Calu3 (cell line): ENCODE measurements at regions not wholly inside any gene's neighbourhood (a gene's known extent, or its start where the extent isn't known, plus 50 kb on each side); places are given as distances from the start of the nearest gene placed in this dataset.

Experiments used
- BruUV-seq: library from RNA; stranded (reverse); fragments of 400-500 nt; replicated peaks from 2 replicates; lab custom pipeline; 2021; lab: Mats Ljungman, UMichigan
- CTCF ChIA-PET: fragments of 300-600 bp; sonication (Branson Sonifier 250); formaldehyde crosslinking; loops from one replicate; lab custom pipeline; 2022; ENCODE audit warnings: antibody characterized with exemption; lab: Charles Lee
- DNase-seq: peaks from one replicate; pipeline ENCODE4 v3.0.0; 2022
- H3K27ac Mint-ChIP-seq: one replicate; pipeline ENCODE4 v1.8.0; 2022; ENCODE audit warnings: mixed read lengths; ENCODE audit not compliant: unreplicated experiment
- H3K27me3 Mint-ChIP-seq: one replicate; pipeline ENCODE4 v1.8.0; 2022; ENCODE audit warnings: mixed read lengths; ENCODE audit not compliant: unreplicated experiment
- H3K36me3 Mint-ChIP-seq: one replicate; pipeline ENCODE4 v1.8.0; 2022; ENCODE audit warnings: mild to moderate bottlenecking, moderate library complexity, mixed read lengths; ENCODE audit not compliant: insufficient read depth, unreplicated experiment
- H3K4me1 Mint-ChIP-seq: one replicate; pipeline ENCODE4 v1.8.0; 2022; ENCODE audit warnings: mild to moderate bottlenecking, low read depth, mixed read lengths; ENCODE audit not compliant: unreplicated experiment
- H3K4me3 Mint-ChIP-seq: one replicate; pipeline ENCODE4 v1.8.0; 2022; ENCODE audit warnings: mild to moderate bottlenecking, low read depth, moderate library complexity, mixed read lengths; ENCODE audit not compliant: unreplicated experiment
- H3K9me3 Mint-ChIP-seq: one replicate; pipeline ENCODE4 v1.8.0; 2022; ENCODE audit warnings: low read depth, mixed read lengths; ENCODE audit not compliant: unreplicated experiment
- CTCF ChIP-seq: fragments of 200-600 bp; IDR thresholded peaks from one replicate; pipeline ENCODE4 v1.8.0; 2022; ENCODE audit warnings: antibody characterized with exemption; ENCODE audit not compliant: unreplicated experiment
- intact Hi-C: fragments of 100-400 bp; cut with micrococcal nuclease; formaldehyde crosslinking; loops from one replicate; pipeline ENCODE4 v1.10.0; 2022; ENCODE audit not compliant: unreplicated experiment

GRCh38 chr2:147100406-147101035, 744.3 kb upstream of the ACVR2A start:
- Mint-ChIP-seq H3K4me3 (no peak overlapping the region), H3K9me3 (peaks cover 4% of the 10 kb centered on the region), H3K4me1 (peaks cover 17% of the 10 kb centered on the region), H3K27me3 (no peaks in the 10 kb centered on the region), H3K27ac (no peak overlapping the region), H3K36me3 (no peaks in the 10 kb centered on the region)
- intact Hi-C loops: no loop called here
- no peak for TF ChIP-seq CTCF
- CTCF ChIA-PET: no interaction called here
- BruUV-seq: no TSS peak
- no peak for DNase-seq

GRCh38 chr2:147099845-147100244, 745.0 kb upstream of the ACVR2A start:
- Mint-ChIP-seq H3K4me3 (no peak overlapping the region), H3K27ac (no peak overlapping the region), H3K9me3 (peaks cover 5% of the 10 kb centered on the region), H3K36me3 (no peaks in the 10 kb centered on the region), H3K4me1 (peaks cover 17% of the 10 kb centered on the region), H3K27me3 (no peaks in the 10 kb centered on the region)
- DNase-seq: no peak
- intact Hi-C loops: no loop called here
- no TSS peak for BruUV-seq
- CTCF ChIA-PET: no interaction called here
- no peak for TF ChIP-seq CTCF

GRCh38 chr2:147098940-147099339, 745.9 kb upstream of the ACVR2A start:
- Mint-ChIP-seq H3K27me3 (no peaks in the 10 kb centered on the region), H3K36me3 (no peaks in the 10 kb centered on the region), H3K4me3 (no peak overlapping the region), H3K27ac (no peak overlapping the region), H3K9me3 (peaks cover 8% of the 10 kb centered on the region), H3K4me1 (peaks cover 17% of the 10 kb centered on the region)
- DNase-seq: no peak
- intact Hi-C loops: no loop called here
- BruUV-seq: no TSS peak
- CTCF ChIA-PET: interaction anchor here (0.8 kb wide), 1 partner anchor 749 kb away, joined by 4 read pairs; no protein-coding TSS in a partner anchor
- no peak for TF ChIP-seq CTCF

- peaks cover 17% of the 10 kb centered on the region for H3K4me1 Mint-ChIP-seq
- no peaks in the 10 kb centered on the region for H3K27me3 Mint-ChIP-seq
- BruUV-seq: no TSS peak
- CTCF ChIA-PET: no interaction called here
- H3K4me3 Mint-ChIP-seq: no peak overlapping the region
- peaks cover 8% of the 10 kb centered on the region for H3K9me3 Mint-ChIP-seq
- intact Hi-C loops: no loop called here
- H3K36me3 Mint-ChIP-seq: no peaks in the 10 kb centered on the region
- no peak for TF ChIP-seq CTCF
- no peak overlapping the region for H3K27ac Mint-ChIP-seq
- DNase-seq: no peak
These were observed 747.1 kb upstream of the ACVR2A start for GRCh38 chr2:147097747-147098146.
